DND-41 (cell line): ENCODE measurements at regions not wholly inside any gene's neighbourhood (a gene's known extent, or its start where the extent isn't known, plus 50 kb on each side); places are given as distances from the start of the nearest gene placed in this dataset.

Source experiments
- ATAC-seq: fragments of 200-7000 bp; cut with Tn5 transposase; 3 replicates; pipeline ENCODE4 v1.9.1; 2021; ENCODE audit warnings: low read depth; ENCODE audit not compliant: insufficient read depth
- DNase-seq: peaks from one replicate; pipeline ENCODE4 v3.0.0-alpha.2; 2020
- H2AFZ ChIP-seq: 2 replicates; pipeline ENCODE4 v1.6.0; 2012; ENCODE audit warnings: low read depth, low read length
- H3K27ac ChIP-seq: 2 replicates; pipeline ENCODE4 v1.5.1; 2012; ENCODE audit warnings: low read length, inconsistent platforms
- H3K27me3 ChIP-seq: fragments of 200-600 bp; sonication (generic); 2 replicates; pipeline ENCODE4 v1.6.0; 2012; ENCODE audit warnings: low read length, mild to moderate bottlenecking, inconsistent platforms; ENCODE audit not compliant: insufficient read depth, poor library complexity
- H3K36me3 ChIP-seq: 2 replicates; pipeline ENCODE4 v1.5.1; 2012; ENCODE audit warnings: low read length, inconsistent platforms; ENCODE audit not compliant: insufficient read depth
- H3K4me1 ChIP-seq: 2 replicates; pipeline ENCODE4 v1.5.1; 2012; ENCODE audit warnings: mild to moderate bottlenecking, low read length; ENCODE audit not compliant: insufficient read depth
- H3K4me2 ChIP-seq: 2 replicates; pipeline ENCODE4 v1.6.0; 2012; ENCODE audit warnings: mild to moderate bottlenecking, moderate library complexity, low read length, inconsistent platforms; ENCODE audit not compliant: insufficient read depth
- H3K4me3 ChIP-seq, 2 experiments: fragments of 200-600 bp in 1 of 2; shearing (Covaris generic) in 1 of 2; 2 replicates each; pipeline ENCODE4 v1.5.1; 2012 to 2016; ENCODE audit warnings: inconsistent platforms in 2 of 2, low read length in 2 of 2, mild to moderate bottlenecking in 2 of 2, low read depth in 1 of 2, moderate library complexity in 1 of 2
- H3K79me2 ChIP-seq: 2 replicates; pipeline ENCODE4 v1.6.0; 2012; ENCODE audit warnings: low read length, inconsistent platforms; ENCODE audit not compliant: insufficient read depth
- H3K9ac ChIP-seq: 2 replicates; pipeline ENCODE4 v1.6.0; 2012; ENCODE audit warnings: low read depth, mild to moderate bottlenecking, inconsistent platforms, low read length, moderate library complexity
- H3K9me3 ChIP-seq: 2 replicates; pipeline ENCODE4 v1.5.1; 2012; ENCODE audit warnings: low read length, moderate library complexity, mild to moderate bottlenecking, inconsistent platforms; ENCODE audit not compliant: insufficient read depth, severe bottlenecking
- H4K20me1 ChIP-seq: 2 replicates; pipeline ENCODE4 v1.6.0; 2012; ENCODE audit warnings: low read length; ENCODE audit not compliant: insufficient read depth
- CTCF ChIP-seq: IDR thresholded peaks from 2 replicates; pipeline ENCODE4 v1.5.1; 2012; ENCODE audit warnings: borderline replicate concordance, low read length, moderate library complexity, mild to moderate bottlenecking; ENCODE audit not compliant: poor library complexity, severe bottlenecking; ENCODE audit errors: extremely low read depth
- EZH2 ChIP-seq: IDR thresholded peaks from 3 replicates; pipeline ENCODE4 v1.6.1; 2012; ENCODE audit warnings: borderline replicate concordance, low read depth, mild to moderate bottlenecking, moderate library complexity, low read length, inconsistent platforms; ENCODE audit not compliant: severe bottlenecking

DNA sequence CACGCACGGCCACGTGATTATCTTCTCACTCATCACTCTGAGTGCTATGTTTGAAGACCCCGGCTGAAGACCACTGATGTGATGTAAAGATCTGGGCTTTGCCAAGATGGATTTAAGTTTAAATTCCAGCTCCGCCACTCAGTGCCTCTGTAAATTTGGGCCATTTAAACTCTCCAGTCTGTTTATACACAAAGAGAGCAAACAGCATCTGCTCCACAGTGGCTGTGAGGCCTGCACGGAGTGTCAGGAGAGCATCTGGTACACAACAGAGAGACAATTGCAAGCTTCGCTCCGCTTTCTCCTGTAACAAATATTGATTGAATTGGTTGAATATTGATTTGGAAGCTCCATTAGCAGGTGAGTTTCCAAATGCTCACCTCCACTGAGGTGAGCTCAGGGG lies 80.5 kb upstream of the FRMD1 start:
- no peaks in the 10 kb centered on the region for H3K9me3 ChIP-seq
- H2AFZ ChIP-seq, result no peak overlapping the region
- no peak overlapping the region for H3K9ac ChIP-seq
- H3K27ac ChIP-seq, result no peak overlapping the region
- no peaks in the 10 kb centered on the region for H3K27me3 ChIP-seq
- H3K4me3 ChIP-seq, result no peak overlapping the region
- no peaks in the 10 kb centered on the region for H3K36me3 ChIP-seq
- no peaks in the 10 kb centered on the region for H3K79me2 ChIP-seq
- H4K20me1 ChIP-seq, result no peaks in the 10 kb centered on the region
- H3K4me2 ChIP-seq, result no peak overlapping the region
- DNase-seq (no peak), ATAC-seq (no peak)
- TF ChIP-seq EZH2, result no peak
- no peak for TF ChIP-seq CTCF
- no peaks in the 10 kb centered on the region for H3K4me1 ChIP-seq

DNA sequence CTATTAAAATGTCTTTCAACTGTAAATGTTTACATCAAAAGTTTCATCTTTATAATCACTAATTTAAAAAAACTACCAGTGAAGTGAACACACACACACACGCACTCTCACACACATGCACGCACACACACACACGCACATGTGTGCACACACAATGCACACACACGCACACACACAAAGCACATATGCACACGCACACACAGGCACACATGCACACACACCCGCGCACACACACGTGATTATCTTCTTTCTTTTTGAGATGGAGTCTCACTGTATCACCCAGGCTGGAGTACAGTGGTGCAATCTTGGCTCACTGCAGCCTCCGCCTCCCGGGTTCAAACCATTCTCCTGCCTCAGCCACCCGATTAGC lies 80.0 kb upstream of the FRMD1 start:
- Histone ChIP-seq H3K36me3 (no peaks in the 10 kb centered on the region), H4K20me1 (no peaks in the 10 kb centered on the region), H3K4me1 (no peaks in the 10 kb centered on the region), H3K79me2 (no peaks in the 10 kb centered on the region), H3K27ac (no peak overlapping the region), H2AFZ (no peak overlapping the region), H3K27me3 (no peaks in the 10 kb centered on the region), H3K4me3 (no peak overlapping the region), H3K4me2 (no peak overlapping the region), H3K9ac (no peak overlapping the region), H3K9me3 (no peaks in the 10 kb centered on the region)
- TF ChIP-seq CTCF (no peak), EZH2 (no peak)
- DNase-seq (no peak), ATAC-seq (no peak)

DNA sequence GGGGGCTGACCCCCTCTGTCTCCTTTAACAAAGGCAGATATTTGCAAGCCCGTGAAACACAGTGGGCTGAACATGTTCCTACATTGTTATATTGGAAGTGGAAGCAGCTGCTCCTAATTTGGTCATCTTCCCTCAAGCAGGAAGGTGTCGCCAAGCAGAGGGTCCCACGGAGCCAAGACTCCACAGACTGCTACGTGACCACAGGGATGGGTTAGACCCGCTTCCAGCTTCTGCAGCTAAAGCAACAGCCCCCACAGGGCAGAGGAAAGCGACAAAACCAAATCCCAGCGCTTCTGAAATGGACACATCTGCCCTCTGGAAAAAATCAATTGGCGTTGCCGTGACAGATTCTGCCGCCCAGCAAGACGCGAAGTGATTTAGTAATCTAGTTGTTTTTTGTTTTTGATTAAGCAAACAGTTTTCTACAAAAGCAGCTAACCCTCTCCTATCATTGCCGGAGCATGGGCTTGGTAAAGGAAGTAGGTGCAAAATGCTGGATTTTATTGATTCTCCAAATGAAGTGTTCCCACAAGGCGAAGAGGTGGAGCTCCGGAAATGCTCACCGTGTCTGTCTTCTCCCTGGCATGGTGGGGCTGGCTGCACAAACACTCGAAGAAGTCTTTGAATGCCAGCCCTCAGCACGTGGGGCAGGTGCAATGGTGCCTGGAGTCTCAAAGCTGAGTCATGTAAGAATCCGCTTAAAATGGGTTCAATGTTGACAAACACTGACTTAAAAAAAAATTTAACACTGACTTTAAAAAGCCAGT lies 79.4 kb upstream of the FRMD1 start:
- H3K4me1 ChIP-seq, result no peaks in the 10 kb centered on the region
- no peak overlapping the region for H3K4me2 ChIP-seq
- DNase-seq (no peak), ATAC-seq (no peak)
- no peaks in the 10 kb centered on the region for H3K9me3 ChIP-seq
- H3K27ac ChIP-seq, result no peak overlapping the region
- no peaks in the 10 kb centered on the region for H3K27me3 ChIP-seq
- TF ChIP-seq EZH2 (no peak), CTCF (no peak)
- no peak overlapping the region for H3K4me3 ChIP-seq
- no peaks in the 10 kb centered on the region for H4K20me1 ChIP-seq
- H2AFZ ChIP-seq, result no peak overlapping the region
- no peaks in the 10 kb centered on the region for H3K79me2 ChIP-seq
- no peak overlapping the region for H3K9ac ChIP-seq
- H3K36me3 ChIP-seq, result no peaks in the 10 kb centered on the region
